HuH-7 (cell line): ENCODE measurements at regions not wholly inside any gene's neighbourhood (a gene's known extent, or its start where the extent isn't known, plus 50 kb on each side); places are given as distances from the start of the nearest gene placed in this dataset.

Source experiments
- DNase-seq: peaks from one replicate; pipeline ENCODE4 v3.0.0; 2011; ENCODE audit warnings: low spot score

DNA sequence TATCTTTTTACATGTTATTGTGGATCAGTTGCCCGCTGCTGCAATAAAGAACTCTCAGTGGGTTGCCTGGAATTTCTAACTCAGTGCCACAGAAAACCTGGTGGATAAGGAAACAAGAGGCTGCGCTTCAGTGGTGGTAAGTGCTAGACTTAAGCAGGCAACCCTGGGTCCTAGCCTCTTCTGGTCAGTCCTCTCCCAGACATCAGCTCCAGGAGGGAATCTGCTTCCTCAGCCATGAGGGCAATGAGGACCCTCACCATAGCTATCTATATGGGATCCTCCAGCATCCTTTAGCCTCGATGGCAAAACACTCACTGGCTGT lies 490.7 kb upstream of the SULF2 start:
- DNase-seq = no peak

DNA sequence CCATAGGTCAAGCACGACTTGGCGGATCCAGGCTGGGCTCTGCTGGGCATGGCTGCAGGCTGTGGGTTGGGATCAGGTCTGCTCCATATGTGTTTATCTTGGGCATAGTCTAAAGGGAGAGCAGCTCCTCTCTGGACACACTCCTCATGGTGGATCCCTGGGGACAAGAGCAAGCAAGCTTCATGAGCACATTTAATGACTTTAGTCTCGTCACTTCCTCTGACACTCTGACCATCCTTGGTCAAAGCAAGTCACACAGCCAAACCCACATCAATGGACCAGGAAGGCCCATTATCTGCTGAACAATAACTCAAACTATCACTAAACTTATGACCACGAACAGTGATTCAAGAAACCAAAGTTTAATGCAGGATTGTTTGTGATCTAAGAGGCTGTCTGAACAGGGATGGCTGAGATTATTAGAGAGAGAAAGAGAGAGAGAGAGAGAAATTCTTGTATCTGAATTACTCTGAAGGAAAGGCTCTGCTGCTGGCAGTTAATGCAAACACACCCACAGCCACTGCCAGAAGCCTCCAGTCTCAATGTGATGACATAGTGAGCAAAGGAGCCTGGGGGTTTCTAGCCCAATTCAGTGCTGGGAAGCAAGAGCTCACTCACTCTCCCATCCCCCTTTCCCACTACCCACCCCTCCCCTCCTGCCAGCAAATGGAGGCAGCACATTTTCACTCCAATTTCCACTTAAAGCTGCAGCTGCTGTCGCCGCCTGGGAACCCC lies 490.2 kb upstream of the SULF2 start:
- DNase-seq = no peak

DNA sequence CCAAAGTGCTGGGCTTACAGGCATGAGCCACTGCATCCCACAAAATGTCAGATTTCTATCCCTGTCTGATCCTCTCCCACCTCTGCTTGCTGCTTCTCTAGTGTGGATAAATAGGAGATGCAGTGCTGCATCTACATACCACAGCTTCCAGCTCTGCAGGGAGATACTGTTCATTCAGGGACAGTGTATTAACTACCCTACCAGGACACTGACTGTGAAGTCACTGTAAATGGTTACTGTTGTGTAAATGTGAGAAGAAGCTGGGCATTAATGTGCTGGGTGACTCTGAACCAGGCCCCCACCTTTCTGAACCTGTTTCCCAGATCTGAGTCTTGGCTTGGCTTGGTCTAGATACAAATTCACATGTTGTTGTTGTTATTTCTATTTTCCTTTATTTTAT lies 488.6 kb upstream of the SULF2 start:
- DNase-seq = no peak

DNA sequence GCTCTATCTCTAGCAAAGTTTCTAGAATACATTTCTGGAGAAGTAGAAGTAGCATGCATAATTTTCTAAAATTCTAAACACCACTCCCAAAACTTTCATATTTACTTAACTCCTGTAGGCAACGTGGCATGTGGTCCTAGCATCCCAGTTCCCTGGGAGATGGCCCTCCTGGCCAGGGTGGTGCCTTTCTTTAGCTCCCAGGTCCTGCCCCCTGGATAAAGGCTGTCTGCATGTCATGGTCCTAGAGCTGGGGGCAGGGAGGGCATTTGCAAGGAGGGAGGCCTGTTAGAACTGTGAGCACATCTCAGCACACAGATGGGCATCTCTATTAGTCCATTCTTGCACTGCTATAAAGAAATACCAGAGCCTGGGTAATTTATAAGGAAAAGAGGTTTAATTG lies 485.6 kb upstream of the SULF2 start:
- no peak for DNase-seq

DNA sequence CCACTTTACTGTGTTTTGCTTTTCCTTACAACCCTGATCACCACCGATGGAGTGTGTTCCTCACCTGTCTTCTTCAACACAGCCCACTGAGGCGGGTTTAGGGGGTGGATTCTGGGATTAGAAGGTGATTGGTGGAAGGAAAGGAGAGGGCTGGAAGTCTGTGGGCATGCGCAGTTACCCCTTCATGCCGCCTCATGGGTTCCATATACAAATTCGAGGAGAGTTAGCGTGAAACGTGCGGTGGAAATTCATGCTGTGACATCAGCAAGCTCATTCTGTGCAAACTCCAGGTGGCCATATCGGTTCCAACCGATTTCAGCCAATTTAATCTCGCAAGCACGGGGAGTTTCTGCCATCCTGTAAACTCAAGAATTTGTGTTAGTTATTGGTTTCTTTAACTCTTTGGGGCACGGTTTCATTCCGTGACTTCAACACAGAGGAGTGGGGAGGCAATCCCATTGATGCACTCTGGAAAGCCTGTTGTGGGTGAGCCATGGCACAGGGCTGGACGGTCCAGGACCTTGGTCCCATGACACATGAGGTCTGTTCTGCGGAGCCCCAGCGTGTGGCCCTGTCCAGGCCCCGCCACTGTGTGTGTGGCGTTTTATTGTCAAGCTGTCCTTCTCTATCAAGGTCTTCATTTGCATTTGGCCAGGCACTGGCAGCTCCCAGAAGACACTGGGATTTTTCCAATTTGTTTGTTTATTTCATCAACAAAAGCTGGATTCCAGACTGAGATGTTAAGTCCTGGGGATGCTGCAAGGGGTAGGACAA lies 482.8 kb upstream of the SULF2 start:
- no peak for DNase-seq

DNA sequence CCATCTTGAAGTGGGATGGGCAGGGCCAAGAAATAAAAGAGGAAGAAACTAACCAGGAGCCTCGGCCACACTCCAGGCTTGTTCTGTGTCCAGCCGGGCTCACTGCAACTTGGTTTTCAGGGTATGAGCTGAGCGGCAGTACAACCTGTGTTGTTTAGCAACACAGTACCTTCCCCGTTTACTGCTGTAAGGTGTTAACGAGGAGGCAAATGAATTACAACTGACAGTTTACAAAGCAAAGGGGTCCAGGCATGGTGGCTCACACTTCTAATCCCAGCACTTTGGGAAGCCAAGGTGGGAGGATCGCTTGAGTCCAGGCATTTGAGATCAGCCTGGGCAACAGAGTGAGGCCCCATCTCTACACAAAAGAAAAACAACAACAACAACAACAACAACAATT lies 481.3 kb upstream of the SULF2 start:
- DNase-seq = no peak

DNA sequence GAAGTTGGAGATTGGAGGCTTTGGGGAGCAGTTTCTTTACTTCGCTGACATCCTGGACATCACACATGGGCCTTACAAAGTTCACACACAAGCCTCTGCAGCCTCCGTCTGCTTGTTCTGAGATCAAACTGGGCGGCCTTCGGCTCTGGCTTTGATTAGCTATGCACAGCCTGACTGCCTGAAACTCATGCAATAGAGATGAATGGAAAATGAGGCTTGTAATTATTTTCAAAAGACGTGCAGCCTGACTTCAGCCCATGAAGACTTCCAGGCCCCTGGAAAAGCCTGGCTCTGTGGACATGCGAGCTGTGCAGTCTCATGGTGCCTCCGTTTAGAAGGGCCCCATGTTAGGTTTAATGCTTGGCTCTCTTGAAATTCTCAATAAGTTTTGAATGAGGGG lies 480.5 kb upstream of the SULF2 start:
- no peak for DNase-seq

DNA sequence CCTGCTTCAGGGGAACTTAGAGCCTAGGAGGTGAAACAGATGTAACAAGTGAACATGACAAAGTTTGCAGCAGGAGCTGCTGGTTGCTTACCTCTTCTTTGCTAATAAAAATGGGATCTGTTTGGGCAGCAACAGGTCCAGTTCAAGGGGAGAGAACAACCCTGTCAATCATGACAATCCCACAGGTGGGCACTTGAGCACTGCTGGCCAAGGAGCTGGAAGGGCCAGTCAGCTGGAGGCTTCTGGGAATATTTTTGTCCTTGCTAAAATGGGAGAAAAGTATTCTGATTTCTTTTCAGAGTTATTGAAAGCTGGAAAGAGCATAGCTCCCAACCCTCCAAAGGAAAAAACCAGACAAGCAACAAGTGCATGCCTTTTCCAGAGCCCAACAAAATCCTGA lies 477.7 kb upstream of the SULF2 start:
- DNase-seq = no peak

DNA sequence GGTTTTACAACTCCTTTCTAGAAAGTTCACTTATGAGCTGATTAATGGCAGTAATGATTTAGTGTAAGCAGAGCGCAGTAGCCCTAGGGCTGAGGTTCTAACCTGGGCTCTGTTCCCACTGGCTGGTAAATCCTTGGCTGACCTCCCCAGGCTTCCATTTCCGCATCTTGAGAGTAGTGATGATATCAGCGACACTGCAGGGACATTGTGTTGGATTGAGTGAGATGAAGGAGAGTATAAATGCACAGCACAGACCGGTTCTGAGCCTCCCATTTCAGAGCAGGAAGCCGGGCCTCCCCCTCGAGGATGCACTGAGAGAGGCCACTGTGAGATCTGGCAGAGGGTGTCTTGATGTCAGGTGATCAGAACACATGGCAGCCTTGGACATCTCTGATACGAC lies 477.2 kb upstream of the SULF2 start:
- no peak for DNase-seq

DNA sequence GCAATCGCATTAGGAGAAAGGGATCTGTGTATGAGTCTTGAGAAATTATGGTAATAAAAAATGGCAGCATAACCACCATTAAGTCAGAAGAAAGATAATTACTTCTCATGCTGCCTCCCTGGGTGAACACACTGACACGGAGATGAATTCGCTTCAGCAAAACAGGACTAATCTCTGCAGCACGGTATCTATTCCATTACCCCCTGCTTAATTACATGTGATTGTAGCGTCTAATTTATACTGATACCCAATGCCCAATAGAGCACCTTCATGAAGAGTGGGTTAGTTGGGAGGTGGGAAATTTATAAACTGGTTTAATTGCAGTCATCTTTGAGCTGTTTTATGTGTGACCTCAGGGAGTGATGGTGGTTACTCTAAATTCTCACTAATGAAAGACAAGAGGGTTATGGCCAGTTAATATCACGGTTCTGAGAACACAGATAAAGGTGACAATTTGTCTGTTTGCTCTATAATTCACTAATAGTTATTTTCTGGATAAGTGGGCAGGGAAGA lies 476.2 kb upstream of the SULF2 start:
- DNase-seq = no peak

DNA sequence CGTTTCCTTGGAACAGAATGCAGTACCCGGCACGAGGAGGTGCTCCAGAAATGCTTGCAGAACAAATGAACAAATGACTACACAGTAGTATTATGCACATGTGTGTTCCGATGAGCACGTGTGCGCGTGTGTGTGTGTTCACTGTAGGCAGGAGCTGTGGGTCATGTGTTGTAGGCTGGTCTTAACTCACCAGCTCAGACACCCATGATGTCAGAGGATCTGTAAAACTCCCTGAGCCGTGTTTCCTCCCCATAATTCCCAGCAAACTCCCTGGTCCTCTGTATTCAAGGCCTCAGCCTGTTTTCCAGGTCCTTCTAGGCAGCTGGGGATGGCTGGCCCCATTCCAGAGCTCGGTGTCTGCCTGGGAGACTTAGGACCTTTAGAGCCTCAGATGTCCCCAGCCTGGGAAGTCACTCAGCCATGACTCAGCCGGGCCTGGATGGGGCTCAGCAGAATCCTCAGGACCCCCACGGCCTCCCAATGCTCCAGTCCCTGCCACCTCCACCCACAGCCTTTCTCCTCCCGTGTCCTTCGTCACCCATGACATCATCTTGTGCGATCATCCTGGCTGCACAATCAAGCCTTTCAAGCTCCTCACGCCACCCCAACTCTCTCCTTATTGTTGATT lies 475.0 kb upstream of the SULF2 start:
- DNase-seq = no peak

DNA sequence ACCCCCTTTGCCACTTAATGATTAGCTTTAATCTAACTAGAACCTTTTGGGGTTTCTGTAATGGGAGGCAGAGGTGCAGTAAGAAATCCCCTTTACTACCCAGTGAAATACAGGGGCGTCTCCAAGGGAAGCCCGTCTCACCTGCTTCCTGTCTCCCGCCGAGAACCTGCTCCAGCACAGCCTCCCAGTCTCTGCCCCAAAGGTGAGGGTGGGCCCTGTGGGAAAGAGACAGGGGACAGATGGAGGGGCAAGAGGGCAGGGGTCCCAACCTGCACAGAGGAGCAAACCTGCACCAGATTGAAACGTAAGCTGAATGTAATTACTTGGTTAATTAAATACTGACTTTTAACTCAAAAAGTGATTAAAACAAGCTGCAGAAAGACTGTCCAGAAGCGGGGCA lies 474.2 kb upstream of the SULF2 start:
- no peak for DNase-seq

DNA sequence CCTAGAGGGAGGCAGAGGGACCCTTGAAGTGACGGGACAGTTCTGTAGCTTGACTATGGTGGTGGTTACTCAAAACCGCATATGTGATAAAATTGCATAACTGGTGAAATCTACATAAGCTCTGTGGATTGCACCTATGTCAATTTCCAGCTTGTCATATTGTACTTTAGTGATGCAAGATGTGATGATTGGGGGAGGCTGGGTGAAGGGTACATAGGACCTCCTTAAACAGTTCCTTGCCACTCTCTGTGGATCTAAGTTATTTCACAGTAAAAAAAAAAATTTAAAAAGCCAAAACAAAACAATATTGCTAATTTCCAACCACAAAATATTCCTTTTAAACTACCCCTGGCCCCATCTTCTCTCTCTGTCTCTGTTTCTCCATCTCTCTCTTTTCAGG lies 472.6 kb upstream of the SULF2 start:
- DNase-seq = no peak

DNA sequence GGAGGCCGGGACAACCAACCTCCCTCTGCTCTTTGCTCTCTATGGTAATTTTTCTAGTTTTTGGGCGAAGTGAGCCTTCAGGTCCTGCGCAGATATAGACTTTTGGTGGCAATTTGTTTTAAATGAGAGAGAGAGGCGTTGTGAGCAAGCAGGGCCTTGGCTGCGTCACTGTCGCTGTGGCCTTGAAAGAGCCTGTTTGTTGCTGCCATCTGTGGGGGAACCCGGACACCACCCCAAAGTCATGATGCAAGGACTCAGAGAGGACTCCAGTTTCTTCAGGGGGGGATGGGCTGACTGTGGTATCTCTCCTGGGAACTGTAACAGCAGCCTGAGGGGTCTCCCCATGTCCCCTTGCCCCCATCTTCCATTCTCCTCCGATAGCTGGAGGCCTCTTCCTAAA lies 462.7 kb upstream of the SULF2 start:
- no peak for DNase-seq

DNA sequence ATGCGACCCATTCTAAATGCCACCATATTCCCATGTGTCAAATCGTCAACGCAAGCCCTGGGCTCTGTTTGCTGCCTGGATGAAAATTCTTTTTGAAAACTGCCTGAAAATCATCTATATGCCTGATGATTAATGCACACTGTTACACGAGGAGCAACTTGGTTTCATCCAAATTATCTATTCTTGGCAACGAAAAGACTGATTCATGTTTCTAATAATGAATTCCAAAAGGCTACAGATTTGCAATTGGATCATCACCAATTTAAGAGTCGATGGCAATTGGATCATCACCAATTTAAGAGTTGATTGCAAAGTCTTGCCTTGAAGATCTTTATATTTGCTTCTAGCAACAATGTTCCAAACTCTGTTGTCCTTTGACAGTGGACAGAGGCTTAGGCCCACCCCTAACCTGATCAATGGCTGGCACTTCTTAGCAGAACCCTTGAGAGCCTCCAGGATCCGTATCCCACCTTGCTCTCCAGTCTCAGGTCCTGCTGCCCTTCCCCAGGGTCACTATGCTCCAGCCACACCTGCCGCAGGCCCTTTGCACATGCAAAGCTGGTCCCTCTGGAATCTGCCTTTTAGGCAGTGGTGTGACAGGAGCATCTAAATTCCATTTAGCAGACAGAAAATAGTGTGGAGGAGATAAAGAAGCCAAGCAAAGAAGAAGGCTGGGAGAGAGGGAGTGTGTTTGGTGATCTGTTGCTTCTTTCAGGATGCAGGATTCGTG lies 460.9 kb upstream of the SULF2 start:
- DNase-seq = no peak

DNA sequence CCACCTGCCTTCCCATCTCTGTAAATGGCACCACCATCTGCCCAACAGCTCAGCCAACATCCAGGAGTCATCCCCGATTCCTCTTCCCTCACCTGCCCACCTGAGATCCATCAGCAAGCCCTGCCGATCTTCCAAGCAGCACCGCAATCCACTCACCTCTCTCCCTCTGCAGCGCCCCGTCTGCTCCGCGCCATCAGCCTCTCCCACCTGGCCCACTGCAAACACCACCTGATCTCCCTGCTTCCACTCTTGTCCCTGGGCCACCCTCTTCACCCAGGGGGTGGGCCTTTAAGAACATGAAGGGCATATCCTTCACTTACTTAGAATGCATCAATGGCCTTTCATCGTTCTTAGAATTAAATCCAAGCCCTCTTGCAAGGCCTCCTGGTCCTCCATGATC lies 457.3 kb upstream of the SULF2 start:
- DNase-seq = no peak

DNA sequence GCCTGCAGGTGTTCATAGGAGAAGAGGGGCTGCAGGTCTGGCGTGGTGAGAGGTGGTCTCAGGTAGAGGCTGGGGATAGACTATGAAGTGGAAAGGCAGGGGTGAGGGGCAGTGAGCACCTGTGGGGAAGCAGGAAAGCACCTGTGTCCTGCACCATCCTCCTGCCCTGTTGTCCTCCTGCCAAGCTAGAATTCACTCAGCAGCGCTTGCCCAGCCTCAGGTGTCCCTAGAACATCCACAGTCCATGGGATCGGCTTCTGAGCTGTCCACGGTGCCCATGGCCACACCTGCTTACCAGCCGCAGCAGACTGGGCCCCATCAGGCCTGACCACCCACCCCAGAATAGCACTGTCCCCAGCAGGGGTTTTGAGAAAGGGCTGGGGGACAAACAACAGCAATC lies 456.2 kb upstream of the SULF2 start:
- no peak for DNase-seq

DNA sequence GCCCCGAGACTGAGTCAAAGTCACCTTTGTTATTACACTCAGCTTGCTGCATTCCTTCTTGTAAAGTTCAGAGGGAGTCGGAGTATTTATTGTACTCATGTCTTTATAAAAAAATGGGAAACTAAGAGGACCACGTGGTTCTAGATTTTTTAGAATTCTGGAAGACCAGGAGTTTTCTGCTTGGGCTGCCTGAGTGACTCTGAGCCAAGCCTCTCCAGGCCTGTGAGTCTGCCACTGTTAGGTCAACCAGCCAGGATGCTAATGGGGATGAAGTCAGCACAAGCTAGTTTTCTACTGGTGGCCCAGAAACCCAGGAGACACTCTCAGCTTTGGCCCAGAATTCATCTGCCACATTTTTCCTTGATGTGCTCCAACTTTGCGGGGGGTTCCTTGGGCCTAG lies 453.5 kb upstream of the SULF2 start:
- DNase-seq = no peak

DNA sequence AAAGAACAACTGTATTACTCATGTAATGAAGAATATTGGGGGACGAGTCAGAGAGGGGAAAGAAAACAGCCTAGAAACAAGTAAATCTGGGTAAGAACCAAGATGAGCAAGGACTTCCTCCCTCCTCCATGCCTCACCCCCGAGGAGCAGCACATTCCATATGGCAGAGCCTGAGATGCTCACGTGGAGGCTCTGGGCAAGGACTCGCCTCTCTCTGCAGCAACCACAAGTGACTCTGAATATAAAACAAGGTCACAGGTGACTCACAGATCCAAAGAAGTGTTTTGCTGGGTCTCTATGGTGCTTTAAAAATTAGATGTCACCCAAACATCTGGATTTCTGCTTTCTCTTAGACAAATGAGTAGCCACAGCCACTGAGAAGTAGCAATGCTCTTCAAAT lies 453.0 kb upstream of the SULF2 start:
- no peak for DNase-seq

DNA sequence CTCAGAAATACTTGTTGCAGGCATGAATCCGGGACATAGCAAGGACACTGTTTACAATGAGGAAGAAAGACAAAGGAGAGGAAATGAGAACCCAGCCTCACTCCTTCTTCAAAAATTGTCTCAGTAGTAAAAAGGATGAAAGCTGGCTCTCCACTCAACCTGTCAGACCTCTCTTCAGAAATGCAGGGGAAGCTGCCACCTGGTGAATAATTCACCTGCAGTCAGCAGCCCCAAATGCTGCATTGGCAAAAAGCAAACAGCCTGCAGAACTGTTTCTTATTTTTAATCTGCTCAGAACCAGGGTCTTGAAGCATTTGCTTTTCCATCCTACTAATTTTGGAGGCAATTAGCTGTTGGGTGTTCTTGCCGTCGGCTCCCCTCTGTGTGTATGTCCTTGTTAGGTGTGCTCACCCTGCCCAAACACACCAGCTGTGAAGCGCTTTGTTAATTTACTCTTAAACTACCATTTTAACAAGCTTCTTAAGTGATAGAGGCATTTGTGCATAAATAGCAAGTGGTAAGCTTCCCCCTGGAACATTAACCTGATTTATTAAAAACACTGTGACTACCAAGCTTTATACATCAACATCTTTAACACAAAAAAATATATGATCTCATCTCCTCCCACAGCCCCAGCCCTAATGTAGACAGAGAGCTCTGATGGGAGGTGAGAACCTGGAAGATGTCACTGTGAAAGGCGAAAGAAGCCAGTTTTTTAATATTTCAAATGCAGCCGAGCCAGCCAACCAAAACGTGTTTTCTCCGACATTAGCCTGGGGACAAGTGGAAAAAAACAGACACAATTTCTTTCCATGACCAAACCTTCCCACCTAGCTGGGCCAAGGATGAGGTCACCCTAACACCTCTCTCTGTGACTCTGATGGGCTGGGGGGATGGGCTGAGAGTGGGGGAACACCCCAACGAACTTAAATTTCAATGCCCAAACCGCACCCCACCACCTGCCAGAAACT lies 451.0 kb upstream of the SULF2 start:
- no peak for DNase-seq

DNA sequence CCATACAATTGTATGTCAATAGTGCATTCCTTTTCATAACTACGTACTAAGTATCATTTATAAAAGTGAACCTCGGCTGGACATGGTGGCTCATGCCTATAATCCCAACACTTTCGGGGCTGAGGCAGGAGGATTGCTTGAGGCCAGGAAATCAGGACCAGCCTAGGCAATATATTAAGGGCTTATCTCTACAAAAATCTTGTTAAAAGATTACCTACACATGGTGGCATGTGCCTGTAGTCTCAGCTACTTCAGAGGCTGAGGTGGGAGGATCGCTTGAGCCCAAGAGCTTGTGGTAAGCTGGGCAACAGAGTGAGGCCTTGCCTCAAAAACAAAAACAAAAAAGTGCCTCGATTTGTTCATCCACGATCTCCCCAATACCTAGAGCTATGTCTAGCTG lies 449.7 kb upstream of the SULF2 start:
- no peak for DNase-seq
